H1 (cell line): ENCODE measurements at regions not wholly inside any gene's neighbourhood (a gene's known extent, or its start where the extent isn't known, plus 50 kb on each side); places are given as distances from the start of the nearest gene placed in this dataset.

Experiments
- CTCF ChIA-PET: fragments of 300-600 bp; sonication (Branson Sonifier 250); formaldehyde crosslinking; loops from one replicate; lab custom pipeline; 2021; ENCODE audit not compliant: partially characterized antibody; lab: Charles Lee
- POLR2A ChIA-PET: fragments of 300-600 bp; sonication (Branson Sonifier 250); formaldehyde crosslinking; loops from one replicate; lab custom pipeline; 2021; ENCODE audit warnings: inconsistent platforms; ENCODE audit not compliant: partially characterized antibody; lab: Charles Lee
- DNase-seq, 2 experiments: peaks; one replicate each; pipeline versions ENCODE4 v3.0.0 to v3.0.0-alpha.2; 2010 to 2022; ENCODE audit warnings: low spot score in 2 of 2, low read depth in 1 of 2, mixed read lengths in 1 of 2
- FAIRE-seq: peaks from 2 replicates; lab custom pipeline; 2011; peaks lifted over from hg19 to GRCh38; lab: Jason Lieb, UNC
- H2AFZ ChIP-seq: 2 replicates; pipeline ENCODE4 v1.8.1; 2012; ENCODE audit warnings: low read length, inconsistent platforms
- H2AK5ac ChIP-seq: 2 replicates; pipeline ENCODE4 v1.6.1; 2013; ENCODE audit warnings: low read depth, low read length
- H2BK120ac ChIP-seq: replicated peaks from 2 replicates; pipeline ENCODE3; 2013; ENCODE audit warnings: low read depth, low read length, inconsistent platforms
- H2BK12ac ChIP-seq: 2 replicates; pipeline ENCODE4 v1.6.1; 2013; ENCODE audit warnings: low read depth, low read length
- H2BK15ac ChIP-seq: 2 replicates; pipeline ENCODE4 v1.6.1; 2013; ENCODE audit warnings: low read length
- H2BK20ac ChIP-seq: 2 replicates; pipeline ENCODE4 v1.6.1; 2013; ENCODE audit warnings: low read length
- H2BK5ac ChIP-seq: 2 replicates; pipeline ENCODE4 v1.6.1; 2013; ENCODE audit warnings: low read depth, low read length
- H3K14ac ChIP-seq: 2 replicates; pipeline ENCODE4 v1.6.1; 2013; ENCODE audit warnings: inconsistent platforms; ENCODE audit not compliant: insufficient read length
- H3K18ac ChIP-seq: 2 replicates; pipeline ENCODE4 v1.6.1; 2013; ENCODE audit warnings: low read length; ENCODE audit errors: extremely low read depth
- H3K23ac ChIP-seq: 2 replicates; pipeline ENCODE4 v1.6.1; 2013; ENCODE audit warnings: inconsistent platforms; ENCODE audit not compliant: insufficient read length
- H3K23me2 ChIP-seq: 2 replicates; pipeline ENCODE4 v1.6.1; 2013; ENCODE audit warnings: low read depth, low read length
- H3K27ac ChIP-seq: 2 replicates; pipeline ENCODE4 v1.6.1; 2011; ENCODE audit warnings: low read depth, low read length, inconsistent platforms
- H3K27me3 ChIP-seq, 4 experiments: replicated peaks in 1 of 4; 1 replicate in 1 of 4; 2 replicates in 3 of 4; pipeline versions ENCODE4 v1.6.1 to v1.8.1; 2011 to 2013; ENCODE audit warnings: low read length in 3 of 4, mild to moderate bottlenecking in 3 of 4, inconsistent platforms in 2 of 4, mixed read lengths in 2 of 4, moderate library complexity in 1 of 4; ENCODE audit not compliant: control insufficient read depth in 3 of 4, insufficient read depth in 3 of 4; ENCODE audit errors: extremely low read depth in 1 of 4
- H3K36me3 ChIP-seq, 4 experiments: 2 replicates each; pipeline versions ENCODE4 v1.6.1 to v1.8.1; 2011 to 2013; ENCODE audit warnings: mild to moderate bottlenecking in 4 of 4, low read length in 3 of 4, moderate library complexity in 2 of 4, control low read depth in 1 of 4, inconsistent platforms in 1 of 4; ENCODE audit not compliant: insufficient read depth in 4 of 4, control insufficient read depth in 2 of 4
- H3K4ac ChIP-seq: replicated peaks from 2 replicates; pipeline ENCODE3; 2013; ENCODE audit warnings: low read length, low read depth, mixed read lengths, inconsistent platforms; ENCODE audit not compliant: insufficient read length
- H3K4me1 ChIP-seq, 4 experiments: replicated peaks in 1 of 4; 1 replicate in 1 of 4; 2 replicates in 3 of 4; pipeline versions ENCODE4 v1.6.1 to v1.8.1; 2011 to 2013; ENCODE audit warnings: low read length in 3 of 4, inconsistent platforms in 2 of 4, mixed read lengths in 1 of 4; ENCODE audit not compliant: insufficient read depth in 4 of 4, control insufficient read depth in 3 of 4
- H3K4me2 ChIP-seq, 2 experiments: 2 replicates each; pipeline versions ENCODE4 v1.6.1 to v1.8.1; 2011 to 2013; ENCODE audit warnings: low read depth in 2 of 2, low read length in 2 of 2, control low read depth in 1 of 2, inconsistent platforms in 1 of 2, mild to moderate bottlenecking in 1 of 2; ENCODE audit not compliant: insufficient read depth in 1 of 2
- H3K4me3 ChIP-seq, 4 experiments: fragments of 200-600, 300-600 bp in 1 of 4; sonication (generic), shearing (Covaris generic), sonication (Bioruptor Twin) in 1 of 4; 2 replicates each; pipeline versions ENCODE4 v1.5.1 to v1.8.1; 2011 to 2016; ENCODE audit warnings: low read length in 4 of 4, low read depth in 3 of 4, control low read depth in 2 of 4, inconsistent platforms in 2 of 4, mild to moderate bottlenecking in 2 of 4, mixed read lengths in 1 of 4, moderate library complexity in 1 of 4; ENCODE audit not compliant: insufficient read depth in 2 of 4; ENCODE audit errors: extremely low read depth in 1 of 4
- H3K56ac ChIP-seq: replicated peaks from 2 replicates; pipeline ENCODE3; 2013; ENCODE audit warnings: low read depth, mild to moderate bottlenecking, mixed read lengths, low read length, inconsistent platforms; ENCODE audit not compliant: insufficient read length
- H3K79me1 ChIP-seq: 2 replicates; pipeline ENCODE4 v1.6.1; 2013; ENCODE audit warnings: low read depth, low read length, control low read depth
- H3K79me2 ChIP-seq, 2 experiments: 2 replicates each; pipeline versions ENCODE4 v1.6.1 to v1.8.1; 2012 to 2013; ENCODE audit warnings: low read length in 2 of 2, mild to moderate bottlenecking in 2 of 2, inconsistent platforms in 1 of 2; ENCODE audit not compliant: insufficient read depth in 2 of 2, control insufficient read depth in 1 of 2
- H3K9ac ChIP-seq, 4 experiments: replicated peaks in 1 of 4; 1 replicate in 1 of 4; 2 replicates in 3 of 4; pipeline versions ENCODE4 v1.6.1 to v1.8.1; 2011 to 2013; ENCODE audit warnings: low read depth in 3 of 4, low read length in 3 of 4, control low read depth in 2 of 4, mild to moderate bottlenecking in 2 of 4, moderate library complexity in 2 of 4, inconsistent platforms in 1 of 4; ENCODE audit errors: extremely low read depth in 1 of 4
- H3K9me3 ChIP-seq, 2 experiments: 2 replicates each; pipeline versions ENCODE4 v1.6.1 to v1.8.1; 2012 to 2013; ENCODE audit warnings: mild to moderate bottlenecking in 2 of 2, moderate library complexity in 2 of 2, control low read depth in 1 of 2, inconsistent platforms in 1 of 2, low read depth in 1 of 2, low read length in 1 of 2, mixed read lengths in 1 of 2; ENCODE audit not compliant: insufficient read depth in 2 of 2
- H4K20me1 ChIP-seq, 2 experiments: replicated peaks in 1 of 2; 2 replicates each; pipeline versions ENCODE3 to v1.8.1; 2011 to 2013; ENCODE audit warnings: inconsistent platforms in 2 of 2, low read length in 2 of 2, mild to moderate bottlenecking in 1 of 2; ENCODE audit not compliant: insufficient read depth in 2 of 2, control insufficient read depth in 1 of 2
- H4K5ac ChIP-seq: 2 replicates; pipeline ENCODE4 v1.6.1; 2013; ENCODE audit warnings: low read length, low read depth, mixed read lengths, inconsistent platforms; ENCODE audit not compliant: insufficient read length
- H4K8ac ChIP-seq: 2 replicates; pipeline ENCODE4 v1.8.0; 2013; ENCODE audit warnings: mild to moderate bottlenecking, moderate library complexity, low read length, inconsistent platforms; ENCODE audit not compliant: insufficient read depth; ENCODE audit errors: extremely low read depth
- H4K91ac ChIP-seq: replicated peaks from 2 replicates; pipeline ENCODE3; 2013; ENCODE audit warnings: low read length, mixed read lengths, inconsistent platforms; ENCODE audit not compliant: insufficient read length
- BCL11A ChIP-seq, 2 experiments: IDR thresholded peaks; one replicate each; pipeline ENCODE4 v1.6.1; 2011; ENCODE audit warnings: low read depth in 2 of 2, low read length in 2 of 2, mild to moderate bottlenecking in 2 of 2
- CBX5 ChIP-seq: fragments of 300-800, 300-1000 bp; sonication (generic); IDR thresholded peaks from 2 replicates; pipeline ENCODE4 v1.7.1; 2016; ENCODE audit warnings: antibody characterized with exemption, low read length, low read depth
- CBX8 ChIP-seq: fragments of 300-800, 300-1000 bp; sonication (generic); IDR thresholded peaks from 2 replicates; pipeline ENCODE4 v1.7.1; 2016; ENCODE audit warnings: low read depth, low read length, borderline replicate concordance
- CREB1 ChIP-seq: IDR thresholded peaks from 2 replicates; pipeline ENCODE4 v1.6.1; 2012; ENCODE audit warnings: inconsistent platforms
- CTCF ChIP-seq, 3 experiments: IDR thresholded peaks; 1 replicate in 2 of 3; 2 replicates in 1 of 3; pipeline versions ENCODE4 v1.5.1 to v1.6.1; 2011; ENCODE audit warnings: low read length in 3 of 3, mild to moderate bottlenecking in 3 of 3, inconsistent platforms in 2 of 3, low read depth in 1 of 3, moderate library complexity in 1 of 3; ENCODE audit not compliant: insufficient read depth in 1 of 3; ENCODE audit errors: control extremely low read depth in 1 of 3
- HDAC2 ChIP-seq, 2 experiments: fragments of 300-600 bp in 1 of 2; sonication (generic) in 1 of 2; IDR thresholded peaks; 2 replicates each; pipeline ENCODE4 v1.6.1; 2011 to 2012; ENCODE audit warnings: low read depth in 2 of 2, low read length in 2 of 2, mild to moderate bottlenecking in 2 of 2, moderate library complexity in 2 of 2, borderline replicate concordance in 1 of 2, inconsistent platforms in 1 of 2
- KDM1A ChIP-seq: fragments of 200-600, 300-600 bp; sonication (generic); IDR thresholded peaks from 2 replicates; pipeline ENCODE4 v1.7.1; 2016; ENCODE audit warnings: mild to moderate bottlenecking, low read length, borderline replicate concordance
- RAD21 ChIP-seq, 2 experiments: IDR thresholded peaks in 1 of 2; conservative IDR thresholded peaks in 1 of 2; 2 replicates each; pipeline ENCODE4 v1.6.1; 2011; ENCODE audit warnings: low read depth in 2 of 2, low read length in 2 of 2, improper control_type of control experiment in 1 of 2, inconsistent platforms in 1 of 2, mild to moderate bottlenecking in 1 of 2, moderate library complexity in 1 of 2
- SIN3A ChIP-seq, 2 experiments: IDR thresholded peaks in 1 of 2; conservative IDR thresholded peaks in 1 of 2; 2 replicates each; pipeline ENCODE4 v1.6.1; 2011 to 2012; ENCODE audit warnings: low read length in 2 of 2, improper control_type of control experiment in 1 of 2, low read depth in 1 of 2, mild to moderate bottlenecking in 1 of 2
- SP1 ChIP-seq: IDR thresholded peaks from 2 replicates; pipeline ENCODE4 v1.6.1; 2011; ENCODE audit warnings: low read depth, low read length
- YY1 ChIP-seq: IDR thresholded peaks from 2 replicates; pipeline ENCODE4 v1.6.1; 2011; ENCODE audit warnings: low read depth, mild to moderate bottlenecking, low read length
- WGBS, 2 experiments: shearing (Covaris generic) in 1 of 2; methylation state at CpG; one replicate each; pipeline versions ENCODE4 v1.1.6 to v1.1.7; 2013 to 2015; ENCODE audit warnings: low lambda C conversion rate in 2 of 2, mixed read lengths in 2 of 2, inconsistent platforms in 1 of 2, low coverage in 1 of 2, missing lambda C conversion rate in 1 of 2; ENCODE audit not compliant: insufficient replicate concordance in 2 of 2, insufficient coverage in 1 of 2, insufficient read length in 1 of 2; ENCODE audit errors: extremely low coverage in 1 of 2, missing lambda C conversion rate in 1 of 2; 5-methylcytosine and 5-hydroxymethylcytosine counted together

- Histone ChIP-seq H4K5ac (no peak overlapping the region), H2AK5ac (no peak overlapping the region), H2BK5ac (no peak overlapping the region), H3K27me3 (no peaks in the 10 kb centered on the region), H3K27ac (no peak overlapping the region), H3K9me3 (no peaks in the 10 kb centered on the region), H2BK15ac (no peak overlapping the region), H4K91ac (no peak overlapping the region), H3K4me2 (no peak overlapping the region), H3K79me1 (no peaks in the 10 kb centered on the region), H3K14ac (no peak overlapping the region), H3K4ac (no peak overlapping the region), H3K9ac (no peak overlapping the region), H4K20me1 (no peaks in the 10 kb centered on the region), H2BK120ac (no peak overlapping the region), H2AFZ (no peak overlapping the region), H3K79me2 (no peaks in the 10 kb centered on the region), H3K23ac (no peak overlapping the region), H3K36me3 (no peaks in the 10 kb centered on the region), H3K18ac (no peak overlapping the region), H2BK12ac (no peak overlapping the region), H3K56ac (no peak overlapping the region), H3K23me2 (no peaks in the 10 kb centered on the region), H4K8ac (no peak overlapping the region), H2BK20ac (no peak overlapping the region), H3K4me1 (no peaks in the 10 kb centered on the region), H3K4me3 (no peak overlapping the region)
- FAIRE-seq (peak; percentile 65), DNase-seq (no peak)
- 55% methylated on average over 9 of the region's 9 CpGs; no CpG with 5 or more reads in 1 of the 2 experiments for WGBS, 2 experiments
- ChIA-PET CTCF (interaction anchor here (0.7 to 1.3 kb wide), 6 partner anchors 11 to 786 kb away, joined by 3 to 5 read pairs (median 3); no protein-coding TSS in a partner anchor), POLR2A (no interaction called here)
- TF ChIP-seq BCL11A (IDR thresholded peaks at IDR 0.05; ENCODE audit: low read depth in 2 of 2, low read length in 2 of 2) (no peak), SIN3A (conservative IDR thresholded peaks at IDR 0.05 in 1 of 2, IDR thresholded peaks at IDR 0.05 in 1 of 2; ENCODE audit: low read depth in 1 of 2, low read length in 2 of 2) (peak in 1 of 2 experiments; percentile 67; a peak in 1 of 4 replicates), HDAC2 (IDR thresholded peaks at IDR 0.05; ENCODE audit: borderline replicate concordance in 1 of 2, low read depth in 2 of 2, low read length in 2 of 2) (peak in 1 of 2 experiments; percentile 85; a peak in 1 of 4 replicates), YY1 (peak; percentile 53; the same call in 1 of the 2 replicates), RAD21 (IDR thresholded peaks at IDR 0.05 in 1 of 2, conservative IDR thresholded peaks at IDR 0.05 in 1 of 2; ENCODE audit: low read depth in 2 of 2, low read length in 2 of 2) (peak; percentile 23 to 54), CTCF (IDR thresholded peaks at IDR 0.05; ENCODE audit: control extremely low read depth in 1 of 3, insufficient read depth in 1 of 3, low read depth in 1 of 3, low read length in 3 of 3) (peak; percentile 19 to 44 (median 38); a peak in 3 of 4 replicates), SP1 (no peak), KDM1A (peak; percentile 48; the same call in 1 of the 2 replicates), CBX8 (no peak), CREB1 (peak; percentile 54; the same call in 1 of the 2 replicates), CBX5 (no peak)
Measured at GRCh38 chr11:109641549-109641948, 219.6 kb downstream of the C11orf87 start.
